ENCODE measurements at regions not wholly inside any gene's neighbourhood (a gene's known extent, or its start where the extent isn't known, plus 50 kb on each side); places are given as distances from the start of the nearest gene placed in this dataset.

DNA sequence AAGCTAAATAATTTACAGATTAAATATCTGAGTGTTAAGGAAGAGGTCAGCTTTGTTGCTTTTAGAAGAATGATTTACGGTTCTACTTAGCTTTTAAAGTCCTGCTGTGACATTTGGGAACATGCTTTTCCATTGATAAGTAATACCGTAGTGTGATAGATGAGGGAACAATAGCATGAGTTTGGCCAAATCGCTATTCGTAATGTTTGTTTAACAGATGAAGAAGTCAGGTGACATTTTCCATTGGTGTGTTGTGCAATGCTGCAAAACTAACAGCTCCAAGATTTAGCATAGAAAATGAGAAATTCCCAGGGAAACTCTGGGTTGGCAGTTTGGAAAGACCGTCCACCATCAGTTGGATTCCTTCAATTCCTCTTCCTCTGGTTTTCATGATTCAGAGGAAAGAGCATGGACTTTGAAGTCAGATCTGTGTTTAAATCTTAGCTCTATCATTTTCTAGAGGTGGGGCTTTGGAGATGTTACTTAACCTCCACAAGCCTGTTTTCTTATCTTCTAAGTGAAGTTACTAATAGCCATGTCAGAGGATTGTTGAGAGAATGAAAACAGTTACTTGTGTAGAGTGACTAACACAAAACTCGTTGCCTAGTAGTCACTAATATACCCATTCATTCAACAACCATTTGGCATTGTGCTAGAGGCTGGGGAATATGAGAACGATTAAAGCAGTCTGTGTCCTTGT is 140.4 kb upstream of the BMPER start:
- Histone ChIP-seq H3K4me2 (ENCODE audit: low read length) (no peak overlapping the region), H3K79me2 (ENCODE audit: insufficient read depth, low read length) (no peaks in the 10 kb centered on the region), H3K4me1 (ENCODE audit: control insufficient read depth in 1 of 2, insufficient read depth in 2 of 2, low read length in 2 of 2) (no peaks in the 10 kb centered on the region), H3K9me2 (ENCODE audit: insufficient read depth) (no peaks in the 10 kb centered on the region), H3K9ac (ENCODE audit: low read length) (no peak overlapping the region), H3K9me3 (ENCODE audit: control insufficient read depth in 1 of 2, insufficient read depth in 1 of 2, low read depth in 1 of 2, low read length in 2 of 2) (no peaks in the 10 kb centered on the region), H3K27ac (ENCODE audit: low read depth, low read length) (no peak overlapping the region), H4K20me1 (ENCODE audit: insufficient read depth) (no peaks in the 10 kb centered on the region), H3K36me3 (ENCODE audit: control insufficient read depth in 1 of 2, insufficient read depth in 2 of 2, low read length in 2 of 2) (no peaks in the 10 kb centered on the region), H3K27me3 (ENCODE audit: insufficient read depth, low read length) (no peaks in the 10 kb centered on the region), H3K4me3 (replicated peaks in 1 of 2; ENCODE audit: low read depth in 1 of 2, low read length in 2 of 2) (no peak overlapping the region), H2AFZ (ENCODE audit: low read depth, low read length, poor library complexity, severe bottlenecking) (no peak overlapping the region)
- BruUV-seq (replicated peaks), result no TSS peak
- DNase-seq (ENCODE audit: low read depth, low spot score) (no peak), ATAC-seq (no peak)
- ChIA-PET CTCF (no interaction called here), RAD21 (ENCODE audit: low non-redundant PET in 1 of 2, low total read pairs in 2 of 2, uncharacterized antibody in 2 of 2, unreplicated experiment in 2 of 2) (no interaction called here), POLR2A (no interaction called here)
- TF ChIP-seq EZH2 (IDR thresholded peaks at IDR 0.05) (no peak), ZNF274 (IDR thresholded peaks at IDR 0.05; ENCODE audit: low read depth, low read length) (no peak), POLR2AphosphoS5 (IDR thresholded peaks at IDR 0.05; ENCODE audit: low read depth, low read length) (no peak)
- TF ChIP-seq, protein P1, sequence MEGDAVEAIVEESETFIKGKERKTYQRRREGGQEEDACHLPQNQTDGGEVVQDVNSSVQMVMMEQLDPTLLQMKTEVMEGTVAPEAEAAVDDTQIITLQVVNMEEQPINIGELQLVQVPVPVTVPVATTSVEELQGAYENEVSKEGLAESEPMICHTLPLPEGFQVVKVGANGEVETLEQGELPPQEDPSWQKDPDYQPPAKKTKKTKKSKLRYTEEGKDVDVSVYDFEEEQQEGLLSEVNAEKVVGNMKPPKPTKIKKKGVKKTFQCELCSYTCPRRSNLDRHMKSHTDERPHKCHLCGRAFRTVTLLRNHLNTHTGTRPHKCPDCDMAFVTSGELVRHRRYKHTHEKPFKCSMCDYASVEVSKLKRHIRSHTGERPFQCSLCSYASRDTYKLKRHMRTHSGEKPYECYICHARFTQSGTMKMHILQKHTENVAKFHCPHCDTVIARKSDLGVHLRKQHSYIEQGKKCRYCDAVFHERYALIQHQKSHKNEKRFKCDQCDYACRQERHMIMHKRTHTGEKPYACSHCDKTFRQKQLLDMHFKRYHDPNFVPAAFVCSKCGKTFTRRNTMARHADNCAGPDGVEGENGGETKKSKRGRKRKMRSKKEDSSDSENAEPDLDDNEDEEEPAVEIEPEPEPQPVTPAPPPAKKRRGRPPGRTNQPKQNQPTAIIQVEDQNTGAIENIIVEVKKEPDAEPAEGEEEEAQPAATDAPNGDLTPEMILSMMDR (IDR thresholded peaks at IDR 0.05 in 2 of 3, conservative IDR thresholded peaks at IDR 0.05 in 1 of 3; ENCODE audit: borderline replicate concordance in 1 of 3, insufficient read depth in 1 of 3, low read depth in 2 of 3, low read length in 2 of 3), result no peak
- intact Hi-C loops (cut with micrococcal nuclease), result no loop called here

DNA sequence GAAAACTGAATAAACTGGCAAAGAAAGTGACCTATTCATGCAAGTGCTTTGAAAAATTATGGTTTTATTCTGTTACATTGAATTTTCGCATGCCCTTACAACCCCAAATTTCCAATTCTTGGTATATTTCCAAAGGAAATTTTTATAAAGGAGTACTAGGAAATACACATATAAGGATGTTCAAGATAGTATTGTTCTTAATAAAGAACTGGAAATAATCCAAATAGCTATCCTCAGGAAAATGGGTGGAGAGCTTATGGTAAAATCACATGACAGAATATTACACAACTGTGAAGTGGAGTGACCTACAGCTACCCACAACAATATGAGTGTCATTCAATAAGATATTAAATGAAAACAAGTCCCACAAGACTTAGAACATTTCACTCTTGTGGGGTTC is 138.9 kb upstream of the BMPER start:
- Histone ChIP-seq H3K9me2 (ENCODE audit: insufficient read depth) (no peaks in the 10 kb centered on the region), H3K27me3 (ENCODE audit: insufficient read depth, low read length) (no peaks in the 10 kb centered on the region), H3K27ac (ENCODE audit: low read depth, low read length) (no peak overlapping the region), H3K4me1 (ENCODE audit: control insufficient read depth in 1 of 2, insufficient read depth in 2 of 2, low read length in 2 of 2) (no peaks in the 10 kb centered on the region), H2AFZ (ENCODE audit: low read depth, low read length, poor library complexity, severe bottlenecking) (no peak overlapping the region), H4K20me1 (ENCODE audit: insufficient read depth) (no peaks in the 10 kb centered on the region), H3K36me3 (ENCODE audit: control insufficient read depth in 1 of 2, insufficient read depth in 2 of 2, low read length in 2 of 2) (no peaks in the 10 kb centered on the region), H3K4me2 (ENCODE audit: low read length) (no peak overlapping the region), H3K9ac (ENCODE audit: low read length) (no peak overlapping the region), H3K79me2 (ENCODE audit: insufficient read depth, low read length) (no peaks in the 10 kb centered on the region), H3K9me3 (ENCODE audit: control insufficient read depth in 1 of 2, insufficient read depth in 1 of 2, low read depth in 1 of 2, low read length in 2 of 2) (no peaks in the 10 kb centered on the region), H3K4me3 (replicated peaks in 1 of 2; ENCODE audit: low read depth in 1 of 2, low read length in 2 of 2) (no peak overlapping the region)
- no TSS peak for BruUV-seq (replicated peaks)
- ChIA-PET CTCF (no interaction called here), POLR2A (no interaction called here), RAD21 (ENCODE audit: low non-redundant PET in 1 of 2, low total read pairs in 2 of 2, uncharacterized antibody in 2 of 2, unreplicated experiment in 2 of 2) (no interaction called here)
- ATAC-seq, result no peak
- intact Hi-C loops (cut with micrococcal nuclease), result no loop called here
- DNase-seq (ENCODE audit: low read depth, low spot score), result no peak
- TF ChIP-seq SP1 (IDR thresholded peaks at IDR 0.05; ENCODE audit: low read depth), result no peak
- no peak for TF ChIP-seq ZFX (IDR thresholded peaks at IDR 0.05)
- no peak for TF ChIP-seq CEBPB (IDR thresholded peaks at IDR 0.05; ENCODE audit: low read depth)
- TF ChIP-seq, protein P2, sequence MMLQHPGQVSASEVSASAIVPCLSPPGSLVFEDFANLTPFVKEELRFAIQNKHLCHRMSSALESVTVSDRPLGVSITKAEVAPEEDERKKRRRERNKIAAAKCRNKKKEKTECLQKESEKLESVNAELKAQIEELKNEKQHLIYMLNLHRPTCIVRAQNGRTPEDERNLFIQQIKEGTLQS (IDR thresholded peaks at IDR 0.05), result no peak
- TF ChIP-seq, protein P3, sequence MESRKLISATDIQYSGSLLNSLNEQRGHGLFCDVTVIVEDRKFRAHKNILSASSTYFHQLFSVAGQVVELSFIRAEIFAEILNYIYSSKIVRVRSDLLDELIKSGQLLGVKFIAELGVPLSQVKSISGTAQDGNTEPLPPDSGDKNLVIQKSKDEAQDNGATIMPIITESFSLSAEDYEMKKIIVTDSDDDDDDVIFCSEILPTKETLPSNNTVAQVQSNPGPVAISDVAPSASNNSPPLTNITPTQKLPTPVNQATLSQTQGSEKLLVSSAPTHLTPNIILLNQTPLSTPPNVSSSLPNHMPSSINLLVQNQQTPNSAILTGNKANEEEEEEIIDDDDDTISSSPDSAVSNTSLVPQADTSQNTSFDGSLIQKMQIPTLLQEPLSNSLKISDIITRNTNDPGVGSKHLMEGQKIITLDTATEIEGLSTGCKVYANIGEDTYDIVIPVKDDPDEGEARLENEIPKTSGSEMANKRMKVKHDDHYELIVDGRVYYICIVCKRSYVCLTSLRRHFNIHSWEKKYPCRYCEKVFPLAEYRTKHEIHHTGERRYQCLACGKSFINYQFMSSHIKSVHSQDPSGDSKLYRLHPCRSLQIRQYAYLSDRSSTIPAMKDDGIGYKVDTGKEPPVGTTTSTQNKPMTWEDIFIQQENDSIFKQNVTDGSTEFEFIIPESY (IDR thresholded peaks at IDR 0.05; ENCODE audit: extremely low read depth, insufficient replicate concordance, low read length), result no peak
- TF ChIP-seq EZH2 (IDR thresholded peaks at IDR 0.05), result no peak
- TF ChIP-seq RAD21 (IDR thresholded peaks at IDR 0.05; ENCODE audit: low read depth), result no peak
- TF ChIP-seq CBX3 (IDR thresholded peaks at IDR 0.05; ENCODE audit: low read depth), result no peak
- TF ChIP-seq, protein P4, sequence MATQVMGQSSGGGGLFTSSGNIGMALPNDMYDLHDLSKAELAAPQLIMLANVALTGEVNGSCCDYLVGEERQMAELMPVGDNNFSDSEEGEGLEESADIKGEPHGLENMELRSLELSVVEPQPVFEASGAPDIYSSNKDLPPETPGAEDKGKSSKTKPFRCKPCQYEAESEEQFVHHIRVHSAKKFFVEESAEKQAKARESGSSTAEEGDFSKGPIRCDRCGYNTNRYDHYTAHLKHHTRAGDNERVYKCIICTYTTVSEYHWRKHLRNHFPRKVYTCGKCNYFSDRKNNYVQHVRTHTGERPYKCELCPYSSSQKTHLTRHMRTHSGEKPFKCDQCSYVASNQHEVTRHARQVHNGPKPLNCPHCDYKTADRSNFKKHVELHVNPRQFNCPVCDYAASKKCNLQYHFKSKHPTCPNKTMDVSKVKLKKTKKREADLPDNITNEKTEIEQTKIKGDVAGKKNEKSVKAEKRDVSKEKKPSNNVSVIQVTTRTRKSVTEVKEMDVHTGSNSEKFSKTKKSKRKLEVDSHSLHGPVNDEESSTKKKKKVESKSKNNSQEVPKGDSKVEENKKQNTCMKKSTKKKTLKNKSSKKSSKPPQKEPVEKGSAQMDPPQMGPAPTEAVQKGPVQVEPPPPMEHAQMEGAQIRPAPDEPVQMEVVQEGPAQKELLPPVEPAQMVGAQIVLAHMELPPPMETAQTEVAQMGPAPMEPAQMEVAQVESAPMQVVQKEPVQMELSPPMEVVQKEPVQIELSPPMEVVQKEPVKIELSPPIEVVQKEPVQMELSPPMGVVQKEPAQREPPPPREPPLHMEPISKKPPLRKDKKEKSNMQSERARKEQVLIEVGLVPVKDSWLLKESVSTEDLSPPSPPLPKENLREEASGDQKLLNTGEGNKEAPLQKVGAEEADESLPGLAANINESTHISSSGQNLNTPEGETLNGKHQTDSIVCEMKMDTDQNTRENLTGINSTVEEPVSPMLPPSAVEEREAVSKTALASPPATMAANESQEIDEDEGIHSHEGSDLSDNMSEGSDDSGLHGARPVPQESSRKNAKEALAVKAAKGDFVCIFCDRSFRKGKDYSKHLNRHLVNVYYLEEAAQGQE (IDR thresholded peaks at IDR 0.05; ENCODE audit: low read depth), result no peak
- no peak for TF ChIP-seq ELF1 (IDR thresholded peaks at IDR 0.05; ENCODE audit: borderline replicate concordance, low read depth)

Measured in HCT116 (cell line).